Panc1 (cell line): ENCODE measurements at regions not wholly inside any gene's neighbourhood (a gene's known extent, or its start where the extent isn't known, plus 50 kb on each side); places are given as distances from the start of the nearest gene placed in this dataset.

Source experiments
- CTCF ChIP-seq: fragments of 450-650 bp; IDR thresholded peaks from 2 replicates; pipeline ENCODE4 v1.5.1; 2017; ENCODE audit warnings: mild to moderate bottlenecking
- POLR2AphosphoS5 ChIP-seq: IDR thresholded peaks from 2 replicates; pipeline ENCODE4 v1.6.1; 2012; ENCODE audit warnings: mild to moderate bottlenecking, low read depth, low read length, moderate library complexity
- REST ChIP-seq, 2 experiments: IDR thresholded peaks; 2 replicates each; pipeline ENCODE4 v1.6.1; 2011 to 2012; ENCODE audit warnings: low read depth in 2 of 2, control low read depth in 1 of 2, low read length in 1 of 2, mild to moderate bottlenecking in 1 of 2, moderate library complexity in 1 of 2; ENCODE audit not compliant: insufficient read depth in 1 of 2

GRCh38 chr5:167770461-167770860 is 521.0 kb upstream of the WWC1 start:
- TF ChIP-seq REST (IDR thresholded peaks at IDR 0.05; ENCODE audit: insufficient read depth in 1 of 2, low read depth in 2 of 2, low read length in 1 of 2), result no peak
- no peak for TF ChIP-seq CTCF
- no peak for TF ChIP-seq POLR2AphosphoS5
